A673 (cell line): ENCODE measurements at regions not wholly inside any gene's neighbourhood (a gene's known extent, or its start where the extent isn't known, plus 50 kb on each side); places are given as distances from the start of the nearest gene placed in this dataset.

ENCODE experiments used
- BruUV-seq: library from RNA; stranded (reverse); fragments of 400-500 nt; replicated peaks from 2 replicates; lab custom pipeline; 2021; lab: Mats Ljungman, UMichigan
- CTCF ChIA-PET: fragments of 300-600 bp; sonication (Branson Sonifier 250); formaldehyde crosslinking; loops from one replicate; lab custom pipeline; 2022; ENCODE audit warnings: antibody characterized with exemption; lab: Charles Lee
- POLR2A ChIA-PET: fragments of 300-600 bp; sonication (Branson Sonifier 250); formaldehyde crosslinking; loops from one replicate; lab custom pipeline; 2022; ENCODE audit warnings: antibody characterized with exemption; ENCODE audit not compliant: low non-redundant PET; lab: Charles Lee
- DNase-seq: peaks from one replicate; pipeline ENCODE4 v3.0.0-alpha.2; 2015; ENCODE audit warnings: low spot score
- H3K27ac ChIP-seq: fragments of 200-600 bp; sonication (generic); 2 replicates; pipeline ENCODE4 v1.5.1; 2016; ENCODE audit warnings: mixed run types, low read depth, mild to moderate bottlenecking, mixed read lengths, antibody characterized with exemption, low read length; ENCODE audit not compliant: poor library complexity, severe bottlenecking
- H3K27me3 ChIP-seq: fragments of 200-600 bp; sonication (generic); replicated peaks from 2 replicates; pipeline ENCODE4 v1.6.1; 2017; ENCODE audit warnings: mixed run types, low read depth, mild to moderate bottlenecking, mixed read lengths, antibody characterized with exemption, low read length; ENCODE audit not compliant: insufficient read depth, poor library complexity
- H3K36me3 ChIP-seq: fragments of 200-600 bp; sonication (generic); 2 replicates; pipeline ENCODE4 v1.6.1; 2016; ENCODE audit warnings: mixed run types, mild to moderate bottlenecking, mixed read lengths, antibody characterized with exemption, low read length; ENCODE audit not compliant: insufficient read depth, poor library complexity, severe bottlenecking
- H3K4me1 ChIP-seq: fragments of 200-600 bp; sonication (generic); 2 replicates; pipeline ENCODE4 v1.6.1; 2017; ENCODE audit warnings: mixed run types, mild to moderate bottlenecking, mixed read lengths, antibody characterized with exemption, low read length; ENCODE audit not compliant: insufficient read depth, poor library complexity, severe bottlenecking
- H3K4me3 ChIP-seq: fragments of 200-600 bp; sonication (generic); 2 replicates; pipeline ENCODE4 v1.5.1; 2016; ENCODE audit warnings: low read depth, mixed run types, mild to moderate bottlenecking, mixed read lengths, low read length; ENCODE audit not compliant: poor library complexity, severe bottlenecking
- H3K9me3 ChIP-seq: fragments of 200-600 bp; sonication (generic); 2 replicates; pipeline ENCODE4 v1.6.1; 2016; ENCODE audit warnings: mixed run types, low read depth, mild to moderate bottlenecking, mixed read lengths, antibody characterized with exemption, low read length; ENCODE audit not compliant: poor library complexity, severe bottlenecking
- EZH2 ChIP-seq: fragments of 200-600 bp; sonication (generic); IDR thresholded peaks from 2 replicates; pipeline ENCODE4 v1.6.1; 2017; ENCODE audit warnings: borderline replicate concordance, low read depth, mild to moderate bottlenecking, mixed read lengths, antibody characterized with exemption, low read length; ENCODE audit not compliant: poor library complexity, severe bottlenecking
- intact Hi-C: fragments of 100-400 bp; cut with micrococcal nuclease; formaldehyde crosslinking; loops from one replicate; pipeline ENCODE4 v1.10.0; 2022; ENCODE audit not compliant: unreplicated experiment
- TF ChIP-seq, protein P1 (sequence below): fragments of 300-800, 200-600 bp; sonication (generic); conservative IDR thresholded peaks from 2 replicates; pipeline ENCODE4 v1.5.1; 2017; ENCODE audit warnings: low read depth, mild to moderate bottlenecking, antibody characterized with exemption, low read length, moderate library complexity, mixed read lengths

DNA sequence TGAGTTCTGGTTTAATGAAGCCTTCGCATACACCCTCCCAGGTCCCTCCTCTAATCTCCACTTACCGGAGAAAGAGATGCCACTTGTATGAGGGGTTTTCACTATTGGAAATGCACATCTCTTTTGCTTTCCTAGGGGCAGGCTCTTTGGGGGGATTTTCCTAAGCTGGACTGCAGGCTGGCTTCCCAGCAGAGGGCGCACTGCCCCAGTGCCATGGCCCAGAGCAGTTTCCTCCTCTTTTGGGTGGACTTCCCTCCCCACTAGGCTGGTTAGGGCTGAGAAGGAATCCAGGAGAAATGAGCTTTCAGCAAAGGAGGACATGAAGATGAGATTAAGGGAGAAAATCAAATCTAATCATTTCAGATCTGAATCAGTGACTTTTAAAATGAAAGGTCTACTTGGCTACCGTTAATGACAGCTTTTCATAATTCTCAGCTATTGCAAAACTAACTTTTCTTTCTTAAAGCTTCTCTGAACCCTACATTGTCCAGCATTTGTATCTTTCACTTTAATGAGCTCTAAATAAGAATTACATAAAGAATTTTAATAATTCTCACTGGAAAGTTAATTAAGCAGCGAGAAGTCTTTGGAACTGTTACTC is 784.1 kb upstream of the FANCL start:
- ChIA-PET POLR2A (no interaction called here), CTCF (interaction anchor here (1.1 to 2.0 kb wide), 2 partner anchors 157 to 1525 kb away, joined by 3 to 8 read pairs; no protein-coding TSS in a partner anchor)
- no peak for TF ChIP-seq EZH2
- TF ChIP-seq, protein P1, sequence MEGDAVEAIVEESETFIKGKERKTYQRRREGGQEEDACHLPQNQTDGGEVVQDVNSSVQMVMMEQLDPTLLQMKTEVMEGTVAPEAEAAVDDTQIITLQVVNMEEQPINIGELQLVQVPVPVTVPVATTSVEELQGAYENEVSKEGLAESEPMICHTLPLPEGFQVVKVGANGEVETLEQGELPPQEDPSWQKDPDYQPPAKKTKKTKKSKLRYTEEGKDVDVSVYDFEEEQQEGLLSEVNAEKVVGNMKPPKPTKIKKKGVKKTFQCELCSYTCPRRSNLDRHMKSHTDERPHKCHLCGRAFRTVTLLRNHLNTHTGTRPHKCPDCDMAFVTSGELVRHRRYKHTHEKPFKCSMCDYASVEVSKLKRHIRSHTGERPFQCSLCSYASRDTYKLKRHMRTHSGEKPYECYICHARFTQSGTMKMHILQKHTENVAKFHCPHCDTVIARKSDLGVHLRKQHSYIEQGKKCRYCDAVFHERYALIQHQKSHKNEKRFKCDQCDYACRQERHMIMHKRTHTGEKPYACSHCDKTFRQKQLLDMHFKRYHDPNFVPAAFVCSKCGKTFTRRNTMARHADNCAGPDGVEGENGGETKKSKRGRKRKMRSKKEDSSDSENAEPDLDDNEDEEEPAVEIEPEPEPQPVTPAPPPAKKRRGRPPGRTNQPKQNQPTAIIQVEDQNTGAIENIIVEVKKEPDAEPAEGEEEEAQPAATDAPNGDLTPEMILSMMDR, result peak; percentile 93
- intact Hi-C loops, result loop anchor here (5.0 to 10.0 kb wide), 3 partner anchors 157 to 1530 kb away; partner anchors contain the start of gene BCL11A
- DNase-seq, result peak; percentile 58
- Histone ChIP-seq H3K27ac (no peak overlapping the region), H3K4me1 (no peaks in the 10 kb centered on the region), H3K9me3 (no peaks in the 10 kb centered on the region), H3K27me3 (no peaks in the 10 kb centered on the region), H3K36me3 (no peaks in the 10 kb centered on the region), H3K4me3 (no peak overlapping the region)
- BruUV-seq, result no TSS peak

DNA sequence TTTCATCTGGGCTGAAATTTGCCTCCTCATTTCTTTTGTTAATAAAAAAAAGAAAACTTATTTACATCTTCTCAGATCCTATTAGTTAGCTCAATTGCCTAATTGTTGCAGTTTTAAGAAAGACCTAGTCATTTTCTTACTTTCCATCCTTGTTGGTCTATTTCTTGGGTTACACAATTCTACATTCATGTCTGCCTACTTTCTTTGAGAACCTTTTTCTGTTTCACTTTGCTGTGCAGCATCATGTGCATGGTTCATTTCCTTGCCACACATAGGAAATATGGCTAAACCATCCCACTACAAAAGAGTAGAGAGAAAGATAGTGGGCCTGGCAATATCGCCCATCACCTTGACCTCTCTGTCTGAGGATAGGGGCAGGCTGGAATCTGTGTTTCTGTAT is 780.7 kb upstream of the FANCL start:
- Histone ChIP-seq H3K9me3 (no peaks in the 10 kb centered on the region), H3K4me1 (no peaks in the 10 kb centered on the region), H3K36me3 (no peaks in the 10 kb centered on the region), H3K4me3 (no peak overlapping the region), H3K27ac (no peak overlapping the region), H3K27me3 (no peaks in the 10 kb centered on the region)
- DNase-seq, result no peak
- intact Hi-C loops, result loop anchor here (10.0 kb wide), 2 partner anchors 257 to 1533 kb away; partner anchors contain the start of gene BCL11A
- POLR2A ChIA-PET, result interaction anchor here (0.6 kb wide), 1 partner anchor 60 kb away, joined by 6 read pairs; no protein-coding TSS in a partner anchor
- CTCF ChIA-PET, result no interaction called here
- no TSS peak for BruUV-seq
- no peak for TF ChIP-seq EZH2
- TF ChIP-seq, protein P1, result no peak

DNA sequence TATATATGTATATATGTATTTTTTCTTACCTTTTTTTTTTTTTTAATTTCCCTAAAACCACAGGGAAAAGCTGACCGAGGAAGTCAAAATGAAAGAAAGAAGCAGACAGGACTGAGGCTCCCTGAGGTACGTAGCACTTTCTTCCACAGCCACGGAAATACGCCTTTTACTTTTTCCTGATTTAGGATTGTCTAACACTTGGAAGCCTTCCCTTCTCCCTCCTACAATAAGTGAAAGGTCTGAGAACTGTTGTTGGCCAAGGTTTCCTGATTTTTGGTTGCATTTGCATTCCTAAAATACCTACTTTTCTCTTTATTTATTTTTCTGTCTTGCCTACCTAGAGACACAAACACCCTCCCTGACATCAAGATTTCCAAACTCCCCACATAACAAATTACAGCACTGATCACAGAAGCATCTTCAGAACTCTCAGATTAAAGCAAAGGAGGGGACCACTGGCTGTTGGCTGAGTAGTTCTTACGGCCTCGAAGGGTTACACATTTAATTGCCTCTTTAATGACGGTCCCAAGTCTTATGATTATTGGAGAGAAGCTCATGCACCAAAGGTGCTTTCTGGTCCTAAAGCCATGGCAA is 778.5 kb upstream of the FANCL start:
- intact Hi-C loops, result loop anchor here (10.0 kb wide), 2 partner anchors 255 to 1535 kb away; partner anchors contain the start of gene BCL11A
- ChIA-PET CTCF (no interaction called here), POLR2A (no interaction called here)
- H3K4me1 ChIP-seq, result no peaks in the 10 kb centered on the region
- no peaks in the 10 kb centered on the region for H3K9me3 ChIP-seq
- no peaks in the 10 kb centered on the region for H3K27me3 ChIP-seq
- no TSS peak for BruUV-seq
- DNase-seq, result no peak
- H3K4me3 ChIP-seq, result no peak overlapping the region
- TF ChIP-seq, protein P1, result no peak
- H3K36me3 ChIP-seq, result no peaks in the 10 kb centered on the region
- no peak overlapping the region for H3K27ac ChIP-seq
